Sigmoid colon (tissue), 6 donors: ENCODE measurements at regions not wholly inside any gene's neighbourhood (a gene's known extent, or its start where the extent isn't known, plus 50 kb on each side); places are given as distances from the start of the nearest gene placed in this dataset.
"Not testable (repeated sequence)": the region's sequence is repeated elsewhere in the genome, so short reads cannot be mapped to it uniquely, and the experiment has no call there.

Experiments used
- DNase-seq: peaks from one replicate; pipeline ENCODE4 v3.0.0-alpha.2; 2019
- H3K27ac ChIP-seq, 4 donors: fragments of 200-600 bp; sonication (generic); one replicate each; pipeline ENCODE4 v1.5.1; 2016 to 2019; ENCODE audit warnings: mild to moderate bottlenecking in 1 of 4
- H3K27me3 ChIP-seq, 3 donors: fragments of 200-600 bp; sonication (generic); one replicate each; pipeline ENCODE4 v1.5.1; 2019; ENCODE audit warnings: mild to moderate bottlenecking in 1 of 3
- H3K36me3 ChIP-seq, 4 donors: fragments of 200-600 bp; sonication (generic); one replicate each; pipeline ENCODE4 v1.5.1; 2016 to 2019
- H3K4me1 ChIP-seq, 4 donors: fragments of 200-600 bp; sonication (generic); one replicate each; pipeline ENCODE4 v1.5.1; 2017 to 2019
- H3K4me3 ChIP-seq, 4 donors: fragments of 200-600 bp; sonication (generic); one replicate each; pipeline ENCODE4 v1.5.1; 2017 to 2019; ENCODE audit warnings: mild to moderate bottlenecking in 2 of 4, moderate library complexity in 1 of 4
- H3K9me3 ChIP-seq, 4 donors: fragments of 200-600 bp in 3 of 4; sonication (generic) in 3 of 4; one replicate each; pipeline versions ENCODE4 v1.5.1 to v1.6.1; 2013 to 2019
- CTCF ChIP-seq, 4 experiments: fragments of 450-650 bp in 3 of 4; fragments of 200-600 bp in 1 of 4; IDR thresholded peaks; one replicate each; pipeline ENCODE4 v1.5.1; 2016 to 2019; ENCODE audit warnings: antibody characterized with exemption in 4 of 4, mild to moderate bottlenecking in 3 of 4, moderate library complexity in 2 of 4
- EP300 ChIP-seq, 4 donors: sonication (generic); formaldehyde crosslinking; IDR thresholded peaks; one replicate each; pipeline ENCODE4 v1.6.1; 2017; ENCODE audit warnings: antibody characterized with exemption in 4 of 4
- POLR2A ChIP-seq, 2 donors: fragments of 450-650 bp; IDR thresholded peaks; one replicate each; pipeline ENCODE4 v1.6.1; 2016; ENCODE audit warnings: antibody characterized with exemption in 2 of 2, mild to moderate bottlenecking in 2 of 2, moderate library complexity in 2 of 2
- POLR2AphosphoS5 ChIP-seq, 4 donors: sonication (generic); formaldehyde crosslinking; IDR thresholded peaks; one replicate each; pipeline ENCODE4 v1.6.1; 2017; ENCODE audit warnings: antibody characterized with exemption in 4 of 4
- WGBS, 2 donors: extraction: QIAGEN DNeasy Blood & Tissue Kit; methylation state at CpG; one replicate each; pipeline ENCODE4 v1.1.7; 2013; 5-methylcytosine and 5-hydroxymethylcytosine counted together
- intact Hi-C: fragments of 100-400 bp; cut with DNase I; formaldehyde crosslinking; loops from one replicate; pipeline ENCODE4 v1.15.1; 2023
- donor health status: healthy with polysubstance abuse.
- donor health status: healthy.

GRCh38 chr11:41533761-41534160, 74.3 kb upstream of the LRRC4C start:
- no peaks in the 10 kb centered on the region for H3K4me1 ChIP-seq
- intact Hi-C loops = no loop called here
- no peak overlapping the region for H3K27ac ChIP-seq
- H3K27me3 ChIP-seq = no peaks in the 10 kb centered on the region
- peaks cover 0 to 3% (median 0%) of the 10 kb centered on the region in 4 donors for H3K9me3 ChIP-seq
- WGBS, 2 donors = 71 to 85% methylated on average over 1 of the region's 1 CpG
- DNase-seq = no peak
- no peak overlapping the region for H3K4me3 ChIP-seq
- no peak for TF ChIP-seq POLR2A (IDR thresholded peaks at IDR 0.05)
- TF ChIP-seq EP300 (IDR thresholded peaks at IDR 0.05) = no peak
- no peak for TF ChIP-seq POLR2AphosphoS5 (IDR thresholded peaks at IDR 0.05)
- no peak for TF ChIP-seq CTCF (IDR thresholded peaks at IDR 0.05)
- H3K36me3 ChIP-seq = no peaks in the 10 kb centered on the region

DNA sequence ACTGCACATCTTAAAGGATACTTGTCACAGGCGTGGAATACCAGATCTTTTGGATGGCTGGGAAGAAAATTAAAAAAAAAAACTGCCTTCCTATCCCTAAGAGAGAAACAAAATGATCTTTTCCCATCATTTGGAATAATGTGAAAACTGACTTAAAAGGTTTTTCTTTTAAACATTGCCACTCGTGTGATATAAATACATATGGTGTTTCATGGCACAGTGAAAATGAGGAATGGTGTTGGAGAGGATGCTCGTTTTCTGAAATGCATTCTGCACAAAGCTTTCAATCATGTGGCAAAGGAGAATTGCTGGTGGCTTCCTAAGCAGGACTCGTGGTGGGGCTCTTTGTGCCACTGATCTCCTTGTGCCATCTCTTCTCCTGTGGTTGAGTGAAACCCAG, 74.9 kb upstream of the LRRC4C start:
- DNase-seq = no peak
- no peaks in the 10 kb centered on the region for H3K36me3 ChIP-seq
- no peak overlapping the region for H3K4me3 ChIP-seq
- TF ChIP-seq POLR2A (IDR thresholded peaks at IDR 0.05) (no peak), CTCF (IDR thresholded peaks at IDR 0.05) (no peak), POLR2AphosphoS5 (IDR thresholded peaks at IDR 0.05) (no peak), EP300 (IDR thresholded peaks at IDR 0.05) (no peak)
- no peaks in the 10 kb centered on the region for H3K27me3 ChIP-seq
- H3K4me1 ChIP-seq = no peaks in the 10 kb centered on the region
- intact Hi-C loops = no loop called here
- WGBS, 2 donors = 37 to 66% methylated on average over 4 of the region's 4 CpGs
- H3K9me3 ChIP-seq = peaks cover 0 to 3% (median 0%) of the 10 kb centered on the region in 4 donors
- H3K27ac ChIP-seq = no peak overlapping the region

DNA sequence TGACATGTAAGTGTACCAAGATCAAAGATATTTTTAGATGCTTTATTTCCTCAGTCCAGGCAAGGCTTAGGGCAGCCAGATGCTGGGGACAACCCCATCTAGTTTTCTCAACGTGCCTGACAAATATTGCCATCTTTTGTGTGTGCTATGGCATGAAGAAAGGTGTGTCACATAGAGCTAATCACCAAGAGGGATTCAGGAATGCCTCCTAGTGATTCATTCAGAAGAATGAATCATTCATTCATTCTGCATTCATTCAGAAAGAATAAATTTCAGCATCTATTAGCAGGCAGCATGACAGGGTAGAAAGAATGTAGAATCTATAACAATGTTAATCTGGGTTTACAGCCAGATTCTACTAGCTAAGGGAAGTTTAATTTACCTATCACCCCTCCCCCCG, 75.4 kb upstream of the LRRC4C start:
- Histone ChIP-seq H3K4me3 (no peak overlapping the region), H3K4me1 (no peaks in the 10 kb centered on the region), H3K27ac (no peak overlapping the region), H3K27me3 (no peaks in the 10 kb centered on the region), H3K36me3 (no peaks in the 10 kb centered on the region), H3K9me3 (peaks cover 0 to 3% (median 0%) of the 10 kb centered on the region in 4 donors)
- WGBS, 2 donors = 20 to 66% methylated on average over 2 of the region's 2 CpGs
- TF ChIP-seq EP300 (IDR thresholded peaks at IDR 0.05) = no peak
- no peak for TF ChIP-seq POLR2AphosphoS5 (IDR thresholded peaks at IDR 0.05)
- no peak for TF ChIP-seq CTCF (IDR thresholded peaks at IDR 0.05)
- TF ChIP-seq POLR2A (IDR thresholded peaks at IDR 0.05) = no peak
- no peak for DNase-seq
- intact Hi-C loops = no loop called here

DNA sequence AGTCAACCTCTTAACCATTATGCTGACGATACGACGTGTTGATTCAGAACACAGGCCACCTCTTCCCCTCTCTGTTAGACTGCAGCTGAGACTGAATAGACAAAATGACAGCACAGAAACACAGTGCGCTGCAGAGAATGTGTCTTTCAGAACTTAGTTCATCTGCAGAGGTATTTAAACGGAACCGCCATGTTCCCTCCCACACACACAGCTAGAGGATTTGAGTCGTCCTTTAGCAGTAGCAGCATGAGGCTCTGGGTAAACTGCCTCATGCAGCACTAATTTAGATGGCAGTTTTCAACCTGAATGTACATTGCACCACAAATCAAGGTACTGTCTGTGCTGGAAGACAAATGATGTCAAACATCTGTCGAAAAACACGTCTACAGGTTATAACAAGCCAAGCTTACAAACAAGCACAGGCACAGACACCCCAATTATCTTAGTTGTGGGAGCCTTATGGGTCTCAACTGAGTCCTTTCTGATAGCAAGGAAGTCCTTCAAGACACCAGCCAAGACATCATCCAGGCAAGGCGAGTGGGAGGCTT, 76.6 kb upstream of the LRRC4C start:
- TF ChIP-seq POLR2A (IDR thresholded peaks at IDR 0.05) = no peak
- no peak for TF ChIP-seq CTCF (IDR thresholded peaks at IDR 0.05)
- no peak for TF ChIP-seq EP300 (IDR thresholded peaks at IDR 0.05)
- no peak for TF ChIP-seq POLR2AphosphoS5 (IDR thresholded peaks at IDR 0.05)
- intact Hi-C loops = no loop called here
- Histone ChIP-seq H3K4me1 (no peaks in the 10 kb centered on the region), H3K27me3 (no peaks in the 10 kb centered on the region), H3K36me3 (no peaks in the 10 kb centered on the region), H3K4me3 (no peak overlapping the region), H3K27ac (no peak overlapping the region), H3K9me3 (peaks cover 0 to 3% (median 0%) of the 10 kb centered on the region in 4 donors)
- WGBS, 2 donors = 85 to 87% methylated on average over 10 of the region's 10 CpGs
- DNase-seq = no peak

DNA sequence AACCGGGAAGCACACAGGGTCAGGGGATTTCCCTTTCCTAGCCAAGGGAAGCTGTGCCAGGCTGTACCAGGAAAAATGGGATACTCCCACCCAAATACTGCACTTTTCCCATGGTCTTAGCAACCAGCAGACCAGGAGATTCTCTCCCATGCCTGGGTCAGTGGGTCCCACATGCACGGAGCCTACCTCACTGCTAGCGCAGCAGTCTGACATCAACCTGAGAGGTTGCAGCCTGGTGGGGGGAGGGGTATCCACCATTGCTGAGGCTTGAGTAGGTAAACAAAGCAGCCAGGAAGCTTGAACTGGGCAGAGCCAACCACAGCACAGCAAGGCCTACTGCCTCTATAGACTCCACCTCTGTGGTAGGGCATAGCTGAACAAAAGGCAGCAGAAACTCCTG, 85.5 kb upstream of the LRRC4C start:
- H3K27me3 ChIP-seq, H3K27ac ChIP-seq, H3K4me1 ChIP-seq, intact Hi-C loops, H3K9me3 ChIP-seq, H3K36me3 ChIP-seq, DNase-seq, H3K4me3 ChIP-seq: not testable (repeated sequence)
- 87 to 88% methylated on average over 3 of the region's 3 CpGs for WGBS, 2 donors
